ENCODE measurements at regions not wholly inside any gene's neighbourhood (a gene's known extent, or its start where the extent isn't known, plus 50 kb on each side); places are given as distances from the start of the nearest gene placed in this dataset.

DNA sequence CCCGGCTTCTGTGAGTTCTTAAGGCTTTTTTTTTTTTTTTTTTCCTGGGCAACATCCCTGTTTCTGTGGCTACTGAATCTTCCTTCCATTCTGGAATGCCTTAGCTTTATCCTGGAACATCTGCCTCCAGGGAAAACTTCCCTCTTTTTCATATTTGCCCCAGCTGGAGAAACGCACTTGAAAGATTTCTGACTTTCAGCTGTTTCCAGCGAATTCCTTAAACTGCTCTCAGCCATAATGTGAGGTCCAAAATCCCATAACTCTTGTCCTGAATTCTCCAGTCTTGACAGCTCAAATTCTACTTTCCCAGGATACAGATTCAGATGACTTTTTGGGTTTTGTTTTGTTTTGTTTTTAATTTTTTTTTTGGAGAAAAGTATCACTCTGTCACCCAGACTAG is 263.6 kb upstream of the AUTS2 start:
- no peaks in the 10 kb centered on the region for H3K4me1 ChIP-seq
- TF ChIP-seq CTCF (IDR thresholded peaks at IDR 0.05) = no peak
- H3K9me3 ChIP-seq = no peaks in the 10 kb centered on the region
- H3K27me3 ChIP-seq = no peaks in the 10 kb centered on the region
- H3K27ac ChIP-seq = no peak overlapping the region
- no peaks in the 10 kb centered on the region for H3K36me3 ChIP-seq
- DNase-seq (ENCODE audit: low spot score) = no peak
- H3K4me3 ChIP-seq = no peak overlapping the region

DNA sequence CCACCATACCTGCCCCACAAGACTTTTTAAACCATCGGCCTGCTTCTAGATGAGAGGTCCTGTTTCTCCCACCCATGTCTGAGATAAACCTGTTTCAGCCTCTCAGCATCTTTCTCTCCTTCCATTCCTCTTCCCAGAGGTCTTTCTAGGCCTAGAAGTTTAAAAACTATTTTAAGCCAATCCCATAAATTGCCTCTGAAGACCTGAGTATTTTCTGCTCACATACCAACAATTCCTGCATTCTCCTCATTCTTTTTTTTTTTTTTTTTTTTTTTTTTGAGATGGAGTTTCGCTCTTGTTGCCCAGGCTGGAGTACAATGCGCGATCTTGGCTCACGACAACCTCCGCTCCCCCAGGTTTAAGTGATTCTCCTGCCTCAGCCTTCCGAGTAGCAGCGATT is 262.9 kb upstream of the AUTS2 start:
- Histone ChIP-seq H3K27ac (no peak overlapping the region), H3K9me3 (no peaks in the 10 kb centered on the region), H3K36me3 (no peaks in the 10 kb centered on the region), H3K27me3 (no peaks in the 10 kb centered on the region), H3K4me1 (no peaks in the 10 kb centered on the region), H3K4me3 (no peak overlapping the region)
- no peak for TF ChIP-seq CTCF (IDR thresholded peaks at IDR 0.05)
- no peak for DNase-seq (ENCODE audit: low spot score)

GRCh38 chr7:69336976-69337375 is 261.3 kb upstream of the AUTS2 start:
- Histone ChIP-seq H3K4me3 (no peak overlapping the region), H3K4me1 (no peaks in the 10 kb centered on the region), H3K36me3 (no peaks in the 10 kb centered on the region), H3K9me3 (no peaks in the 10 kb centered on the region), H3K27me3 (no peaks in the 10 kb centered on the region), H3K27ac (no peak overlapping the region)
- no peak for TF ChIP-seq CTCF (IDR thresholded peaks at IDR 0.05)
- DNase-seq (ENCODE audit: low spot score) = no peak

DNA sequence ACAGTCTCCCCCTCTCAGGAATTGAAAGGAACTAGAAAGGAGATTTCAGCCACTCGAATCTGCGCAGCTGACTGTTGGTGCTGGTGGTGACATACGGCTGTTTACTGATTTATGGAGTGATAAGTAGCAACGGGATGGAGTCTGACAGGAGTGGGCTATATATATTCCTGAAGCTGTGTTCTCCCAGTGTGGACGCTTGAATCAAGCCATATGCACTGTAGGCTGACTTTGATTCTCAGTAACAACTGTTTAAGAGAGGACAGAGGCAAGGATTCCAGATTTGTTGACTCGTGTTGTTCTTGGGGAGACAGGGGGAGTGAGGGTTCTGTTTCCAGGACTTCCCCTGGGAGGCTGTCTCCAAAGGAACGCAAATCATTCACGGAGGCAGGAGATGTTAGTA is 260.1 kb upstream of the AUTS2 start:
- no peak for DNase-seq (ENCODE audit: low spot score)
- H3K9me3 ChIP-seq = no peaks in the 10 kb centered on the region

DNA sequence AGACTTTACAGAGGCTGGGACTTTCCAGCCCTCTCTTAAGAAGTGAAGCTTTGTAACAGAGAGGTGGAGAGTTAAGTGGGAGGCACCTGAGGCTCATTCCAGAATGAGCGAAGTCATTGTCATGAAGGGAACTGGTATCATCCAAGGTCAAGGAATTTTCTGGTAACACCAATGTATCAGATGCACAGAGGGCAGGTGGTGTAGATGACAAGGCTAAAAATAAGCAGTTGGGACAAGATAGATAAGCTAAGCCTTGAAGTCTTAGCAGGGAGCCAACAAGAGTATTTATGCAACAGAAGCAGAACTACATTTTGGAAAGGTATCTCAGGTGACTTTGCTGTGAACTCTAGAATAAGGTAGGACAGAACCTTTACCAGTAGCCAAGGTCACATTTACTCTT is 257.0 kb upstream of the AUTS2 start:
- no peak overlapping the region for H3K27ac ChIP-seq
- no peaks in the 10 kb centered on the region for H3K36me3 ChIP-seq
- no peak for DNase-seq (ENCODE audit: low spot score)
- TF ChIP-seq CTCF (IDR thresholded peaks at IDR 0.05) = no peak
- H3K4me1 ChIP-seq = no peaks in the 10 kb centered on the region
- no peaks in the 10 kb centered on the region for H3K27me3 ChIP-seq
- H3K9me3 ChIP-seq = no peaks in the 10 kb centered on the region
- H3K4me3 ChIP-seq = no peak overlapping the region

More for the DNA sequence above, 260.1 kb upstream of the AUTS2 start:
- Histone ChIP-seq H3K36me3 (no peaks in the 10 kb centered on the region), H3K4me3 (no peak overlapping the region), H3K27me3 (no peaks in the 10 kb centered on the region), H3K27ac (no peak overlapping the region), H3K4me1 (no peaks in the 10 kb centered on the region)
- no peak for TF ChIP-seq CTCF (IDR thresholded peaks at IDR 0.05)

- no peaks in the 10 kb centered on the region for H3K9me3 ChIP-seq
- no peak for TF ChIP-seq CTCF (IDR thresholded peaks at IDR 0.05)
- no peaks in the 10 kb centered on the region for H3K4me1 ChIP-seq
- no peak overlapping the region for H3K27ac ChIP-seq
- no peak for DNase-seq (ENCODE audit: low spot score)
- no peaks in the 10 kb centered on the region for H3K36me3 ChIP-seq
- H3K4me3 ChIP-seq = no peak overlapping the region
- H3K27me3 ChIP-seq = no peaks in the 10 kb centered on the region
Measured at GRCh38 chr7:69342154-69342884, 256.0 kb upstream of the AUTS2 start.
